Activated T-cell treated with anti-CD3 and anti-CD28 coated beads for 24 hours (primary cell): ENCODE measurements at regions not wholly inside any gene's neighbourhood (a gene's known extent, or its start where the extent isn't known, plus 50 kb on each side); places are given as distances from the start of the nearest gene placed in this dataset.

Experiments used
- DNase-seq: peaks from one replicate; pipeline ENCODE4 v3.0.0-alpha.2; 2020; ENCODE audit warnings: low read depth

DNA sequence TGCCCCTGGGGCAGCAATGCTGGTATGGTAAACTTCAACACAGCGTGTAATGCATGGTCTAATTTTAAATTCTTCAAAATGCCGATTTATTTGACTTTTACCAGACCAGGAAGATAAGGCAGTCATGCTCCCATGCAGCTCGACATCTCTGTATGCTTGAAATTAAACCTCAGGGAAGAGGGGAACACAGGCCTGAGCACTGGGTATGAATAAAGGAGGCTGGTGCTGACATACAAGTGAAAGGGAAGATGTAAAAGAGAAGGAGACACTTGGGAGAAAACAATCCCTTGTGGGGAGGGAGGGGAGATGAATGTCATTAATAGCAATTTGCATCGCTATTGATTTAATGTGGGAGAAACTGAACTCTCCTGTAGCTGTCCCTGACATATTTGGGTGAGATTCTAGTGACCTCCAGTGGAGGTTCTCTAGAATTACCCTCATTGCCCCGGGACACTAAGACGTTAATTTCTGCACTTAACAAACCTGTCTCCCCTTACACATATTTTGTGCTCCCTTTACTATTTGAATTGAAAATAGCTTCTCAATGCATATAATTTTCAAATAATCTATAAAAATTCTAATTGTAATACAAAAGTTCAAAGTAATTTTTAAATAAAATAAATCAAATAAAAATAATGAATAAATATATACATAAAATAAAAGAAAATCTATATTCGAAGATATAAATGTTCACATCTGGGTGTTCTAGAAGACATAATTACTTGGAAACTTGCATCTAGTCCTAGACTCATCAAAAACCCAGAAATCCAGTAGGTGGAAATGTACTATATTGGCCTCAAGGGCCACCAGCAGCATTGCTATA lies 283.1 kb downstream of the LMX1A start:
- DNase-seq, result no peak

DNA sequence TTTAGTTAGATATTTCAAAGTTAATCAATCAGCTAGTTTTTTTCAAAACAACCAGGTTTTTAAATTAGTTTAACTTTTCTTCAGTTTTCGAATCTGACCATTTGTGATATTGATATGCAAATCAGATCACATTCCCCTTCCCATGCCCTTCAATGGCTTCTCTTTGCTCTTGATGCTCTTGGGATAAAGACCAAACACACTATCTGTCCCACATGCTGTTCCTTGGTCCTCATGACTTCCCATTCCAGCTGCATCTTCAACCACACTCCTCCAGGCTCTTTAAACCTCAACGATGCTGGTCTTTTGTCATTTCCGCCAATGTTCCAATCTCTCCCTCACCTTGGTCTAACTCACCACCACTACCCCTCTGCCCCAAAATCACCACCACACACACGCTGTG lies 285.8 kb downstream of the LMX1A start:
- DNase-seq, result no peak

DNA sequence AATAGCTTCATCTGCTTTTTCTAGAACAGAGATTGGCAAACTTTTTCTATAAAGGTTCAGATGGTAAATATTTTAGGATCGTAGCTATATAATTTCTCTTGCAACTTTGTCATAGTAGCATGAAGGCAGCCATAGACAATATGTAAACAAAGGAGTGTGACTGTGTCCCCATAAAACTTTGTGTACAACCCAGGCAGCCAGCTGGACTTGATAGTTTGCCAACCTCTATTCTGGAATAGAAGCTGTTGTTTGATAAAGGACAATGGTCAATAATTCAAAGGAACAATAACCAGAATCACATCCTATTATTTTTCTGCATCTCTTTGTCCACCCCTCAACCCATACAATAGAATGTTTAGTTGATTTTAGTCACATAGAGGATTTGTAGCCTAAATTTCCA lies 286.7 kb downstream of the LMX1A start:
- no peak for DNase-seq

DNA sequence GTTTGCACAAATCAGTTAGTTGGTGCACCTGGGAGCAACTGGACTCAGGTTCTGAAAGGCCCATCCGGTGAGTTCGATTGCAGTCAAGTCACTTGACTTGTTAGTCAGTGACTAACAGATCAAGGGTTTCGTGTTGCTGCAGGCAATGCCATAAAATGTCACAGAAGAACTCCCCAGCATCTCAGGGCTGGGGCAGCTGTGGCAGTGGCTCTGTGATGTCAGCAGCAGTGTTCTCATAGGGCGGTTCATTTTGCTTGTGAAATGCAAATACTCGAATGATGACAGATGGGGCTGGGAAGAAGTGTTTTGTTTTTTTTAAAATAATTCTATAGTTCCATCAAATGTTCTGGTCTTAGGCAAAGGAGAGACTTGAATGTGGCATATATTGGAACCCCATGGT lies 287.8 kb downstream of the LMX1A start:
- no peak for DNase-seq

DNA sequence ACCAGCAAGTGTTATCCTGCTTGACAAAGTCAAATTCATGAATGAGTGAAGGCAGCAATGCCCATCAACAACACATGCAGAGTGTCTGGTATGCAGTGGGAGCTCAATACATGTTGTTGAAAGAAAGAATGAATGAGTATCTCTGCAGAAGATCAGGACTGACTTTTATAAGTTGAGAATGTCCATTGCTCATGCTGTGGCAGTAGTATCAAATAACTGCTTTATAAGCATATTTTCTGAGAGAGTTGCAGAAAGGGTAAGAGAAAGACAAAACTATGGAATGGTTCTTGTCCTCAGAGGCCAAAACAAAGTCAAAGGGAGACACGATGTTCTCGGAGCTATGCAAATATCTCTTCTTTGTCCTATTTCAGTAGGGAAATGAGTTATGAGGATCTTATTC lies 288.7 kb downstream of the LMX1A start:
- no peak for DNase-seq

DNA sequence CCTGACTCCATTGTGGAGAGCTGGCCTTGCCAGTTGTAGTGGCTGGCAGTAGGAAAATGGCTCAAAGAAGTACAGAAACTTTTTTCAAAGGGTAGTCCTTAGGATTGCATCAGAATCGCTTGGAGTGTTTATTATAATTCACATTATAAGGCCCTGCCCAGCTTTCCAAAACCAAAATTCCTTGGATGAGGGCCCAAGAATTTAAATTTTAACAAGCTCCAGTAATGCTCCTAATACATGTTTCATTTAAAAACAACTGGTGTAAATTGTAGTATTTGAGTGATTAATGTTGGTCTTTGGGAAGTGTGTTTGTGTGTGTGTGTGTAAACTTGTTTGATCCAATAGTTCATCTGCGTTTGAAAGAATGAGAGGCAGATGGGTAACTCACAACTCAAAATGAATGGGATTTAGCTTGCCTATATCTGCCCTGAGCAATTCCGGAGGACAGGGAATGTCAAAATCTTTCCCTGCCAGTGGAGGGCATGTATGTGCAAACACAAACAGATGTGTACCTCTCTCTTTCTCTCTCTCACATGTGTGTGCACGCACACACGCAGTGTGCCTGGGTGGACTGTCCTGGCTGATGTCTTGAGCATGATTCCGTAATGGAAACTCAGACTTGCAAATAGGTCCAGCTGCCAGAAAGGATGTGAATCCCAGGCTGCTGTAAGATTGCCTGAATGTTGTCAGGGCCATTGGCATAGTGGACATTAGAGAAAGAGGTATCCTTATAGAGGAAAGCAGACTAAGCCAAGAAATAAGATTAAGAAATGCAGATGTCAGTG lies 293.1 kb downstream of the LMX1A start:
- DNase-seq, result no peak

DNA sequence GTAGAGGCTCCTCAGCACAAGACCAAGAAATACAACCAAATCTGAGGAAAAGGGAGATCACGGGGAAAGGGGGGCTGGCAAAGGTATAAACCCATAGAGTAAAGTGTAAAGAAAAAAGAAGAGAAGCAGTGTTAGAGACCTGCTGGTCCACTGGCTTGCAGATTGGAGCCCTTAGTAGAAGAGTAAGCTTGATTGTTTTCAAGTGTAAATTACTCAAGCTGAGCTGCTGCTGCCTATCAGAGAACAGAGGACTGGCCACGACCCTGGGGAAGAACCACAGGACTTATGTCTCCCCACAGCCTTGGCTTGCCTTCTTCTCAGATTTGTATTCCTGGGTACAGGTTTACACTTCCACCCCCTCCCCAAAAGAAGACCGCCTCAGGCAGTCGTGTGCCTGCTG lies 294.2 kb downstream of the LMX1A start:
- no peak for DNase-seq

DNA sequence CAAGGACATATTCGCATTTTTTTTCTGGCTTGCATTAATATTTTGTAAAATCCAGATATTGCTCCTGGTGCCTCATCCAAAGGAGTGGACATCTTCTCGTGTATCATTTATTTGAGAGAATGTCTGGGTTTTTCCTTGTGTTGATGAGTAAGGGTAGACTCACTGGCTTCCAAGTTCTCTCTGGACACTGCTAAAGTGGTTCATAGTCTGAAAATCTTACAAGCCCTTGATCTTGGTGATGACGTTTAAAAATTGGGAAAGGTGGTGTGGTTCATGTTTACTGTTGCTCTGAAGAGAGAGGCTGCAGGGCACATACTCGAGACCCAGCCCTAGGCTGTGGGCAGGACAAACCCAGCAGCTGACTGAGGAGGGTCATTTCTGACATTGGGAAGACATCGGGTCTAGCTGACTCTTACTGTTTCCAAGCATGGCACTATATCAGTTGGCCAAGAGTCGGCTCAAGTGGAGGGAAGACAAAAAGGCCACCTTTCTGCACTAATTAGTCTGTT lies 296.2 kb downstream of the LMX1A start:
- no peak for DNase-seq

DNA sequence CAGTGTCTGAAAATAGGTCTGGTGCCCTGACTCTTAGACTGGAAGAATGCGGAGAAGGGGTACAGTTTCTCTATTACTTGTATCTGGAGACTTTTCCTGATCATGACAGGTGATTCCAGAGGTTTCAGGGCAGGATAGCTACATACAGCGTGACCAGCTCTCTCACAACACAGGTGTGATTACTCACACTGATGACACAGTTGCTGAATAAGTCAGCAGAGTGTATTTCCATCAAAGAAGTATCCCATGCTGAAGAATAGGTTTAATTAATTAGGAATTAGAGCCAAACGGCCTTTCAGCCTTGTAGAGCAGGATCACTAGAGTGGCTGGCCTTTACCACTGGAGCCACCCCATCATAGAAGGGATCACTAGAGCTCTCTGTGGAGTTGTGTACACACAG lies 298.6 kb downstream of the LMX1A start:
- DNase-seq, result no peak

DNA sequence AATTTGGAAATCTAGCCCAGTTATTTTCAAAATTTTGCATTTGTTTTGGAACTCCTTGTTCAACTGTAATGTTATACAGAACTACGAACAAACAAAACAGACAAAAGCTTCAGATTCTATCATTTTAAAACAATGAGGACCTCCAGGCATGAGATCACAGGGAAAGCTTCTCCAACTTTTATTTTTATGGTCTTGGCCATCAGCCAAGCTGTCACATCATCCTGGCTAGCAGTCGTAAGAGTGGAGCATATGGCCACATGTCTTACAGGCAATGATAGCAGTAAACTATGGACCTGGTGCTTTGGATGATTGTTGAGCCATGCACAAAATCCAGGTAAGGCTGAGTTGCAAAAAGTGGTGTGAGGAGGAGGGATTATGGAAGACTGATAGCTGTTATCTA lies 299.6 kb downstream of the LMX1A start:
- no peak for DNase-seq

DNA sequence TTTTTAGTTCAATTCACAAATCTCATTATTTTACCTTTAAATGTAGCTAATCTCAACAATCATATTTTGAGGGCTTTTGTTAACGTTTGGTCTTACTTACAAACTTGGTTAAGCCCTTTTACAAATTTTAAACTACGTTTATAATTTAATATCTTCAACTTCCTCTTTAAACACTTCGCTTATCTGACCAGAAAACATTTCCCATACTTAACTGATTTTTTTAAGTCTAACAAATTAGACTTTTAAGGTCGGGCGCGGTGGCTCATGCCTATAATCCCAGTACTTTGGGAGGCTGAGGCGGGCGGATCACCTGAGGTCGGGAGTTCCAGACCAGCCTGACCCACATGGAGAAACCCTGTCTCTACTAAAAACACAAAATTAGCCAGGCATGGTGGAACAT lies 300.9 kb downstream of the LMX1A start:
- DNase-seq, result no peak

DNA sequence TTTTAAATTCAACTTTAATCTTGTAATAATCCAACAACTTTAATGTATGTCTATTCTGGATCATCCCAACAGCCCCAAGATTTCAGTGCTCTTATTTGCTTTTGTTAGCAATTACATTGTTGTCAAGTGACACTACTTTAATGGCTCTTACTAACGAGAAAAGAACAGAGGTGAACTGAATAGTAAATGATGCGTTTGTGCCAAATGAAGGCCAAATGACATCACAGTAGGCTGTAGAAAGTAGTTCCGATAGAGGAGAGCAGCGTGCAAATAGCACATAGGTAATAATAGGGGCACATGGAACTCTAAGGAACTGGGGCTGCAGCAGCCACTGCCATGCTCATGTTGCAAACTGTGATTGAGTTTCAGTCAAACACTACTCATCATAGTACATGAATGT lies 301.9 kb downstream of the LMX1A start:
- DNase-seq, result no peak

DNA sequence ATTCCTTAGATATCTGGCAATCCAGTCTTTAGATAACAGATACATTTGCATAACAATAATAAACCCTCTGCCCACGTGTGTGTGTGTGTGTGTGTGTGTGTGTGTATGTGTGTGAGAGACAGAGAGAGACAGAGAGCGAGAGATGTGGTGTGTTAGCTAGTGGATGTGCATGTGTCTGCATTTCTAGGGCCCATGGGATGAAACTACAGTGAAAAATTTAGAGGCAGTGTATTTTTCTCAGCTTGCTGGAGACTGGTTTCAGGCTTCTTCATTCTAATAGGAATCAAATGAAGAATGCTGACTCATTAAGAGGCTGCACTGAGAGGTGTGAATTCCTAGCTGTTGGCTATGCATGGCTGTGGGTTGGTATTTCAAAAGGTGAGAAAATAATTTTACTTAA lies 303.2 kb downstream of the LMX1A start:
- DNase-seq, result no peak

DNA sequence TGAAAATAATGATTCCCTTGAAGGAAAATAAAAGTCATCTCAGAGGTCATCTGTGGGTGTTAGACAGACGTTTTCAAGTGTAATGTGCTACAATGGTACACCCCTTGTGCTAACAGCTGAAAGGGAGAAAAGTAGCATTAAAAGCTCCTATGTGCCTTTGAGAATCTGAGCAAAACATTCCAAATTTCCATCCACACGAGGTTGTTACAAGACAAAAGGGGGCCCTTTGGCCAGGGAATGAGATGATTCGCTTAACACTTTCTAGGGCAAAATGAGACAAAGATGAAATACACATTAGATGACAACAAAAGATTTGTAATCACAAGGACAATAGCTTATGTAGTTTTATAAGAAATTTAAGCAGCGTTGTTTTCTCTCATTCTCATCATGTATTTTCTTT lies 303.6 kb downstream of the LMX1A start:
- no peak for DNase-seq

DNA sequence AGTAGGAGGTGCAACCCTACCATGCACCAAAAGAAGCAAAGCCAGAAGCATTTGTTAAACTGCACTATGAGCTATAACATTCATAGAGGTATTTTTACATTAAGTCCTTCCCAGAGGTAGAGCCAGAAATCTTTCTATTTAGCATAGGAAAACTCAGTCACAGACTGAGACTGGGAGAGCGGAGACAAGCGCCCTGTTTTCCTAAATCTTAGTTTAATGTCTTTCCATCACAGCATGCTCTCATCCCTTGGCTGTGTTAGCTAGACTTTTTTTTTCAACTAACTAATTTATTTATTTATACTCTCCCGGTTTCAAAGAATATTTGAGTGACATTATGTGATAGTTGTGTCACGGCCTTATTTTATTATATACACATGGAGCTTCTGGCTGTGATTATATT lies 304.1 kb downstream of the LMX1A start:
- DNase-seq, result no peak

DNA sequence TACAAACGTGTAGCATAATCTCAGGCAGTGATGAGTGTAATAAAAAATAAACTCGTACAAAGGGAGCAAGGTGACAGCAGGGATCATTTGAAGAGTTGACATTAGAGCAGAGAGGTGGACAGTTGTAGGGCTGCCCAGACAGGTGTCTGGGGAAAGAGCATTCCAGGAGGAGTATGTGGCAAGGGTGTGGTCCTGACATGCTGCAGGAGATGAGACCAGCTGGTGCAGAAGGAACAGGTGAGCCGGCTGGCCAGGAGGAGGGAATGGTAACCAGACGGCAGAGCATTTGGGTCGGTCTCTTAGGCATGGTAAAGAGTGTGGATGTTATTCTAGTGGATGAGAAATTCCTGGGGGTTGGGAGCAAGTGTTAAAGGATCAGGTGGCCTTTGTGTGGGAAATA lies 306.3 kb downstream of the LMX1A start:
- DNase-seq, result no peak

DNA sequence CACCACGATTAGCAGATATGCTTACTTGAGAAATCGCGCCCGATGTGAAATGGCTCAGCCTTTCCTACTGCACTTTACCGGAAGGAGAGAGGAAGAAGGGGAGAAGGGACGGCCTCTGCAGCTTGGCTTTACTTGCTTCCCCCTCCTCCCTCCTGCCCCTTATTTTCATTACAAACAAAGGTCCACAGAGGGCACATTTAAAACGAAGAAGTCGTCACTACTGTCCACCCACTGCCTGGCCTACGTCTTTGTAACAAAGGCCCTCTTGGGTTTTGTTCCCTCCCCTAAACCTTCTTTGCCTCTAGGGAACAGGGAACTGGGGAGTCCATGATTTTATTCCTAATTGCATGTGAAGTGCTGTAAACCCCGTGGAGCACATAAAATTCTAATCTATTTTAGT lies 308.5 kb downstream of the LMX1A start:
- DNase-seq, result no peak

DNA sequence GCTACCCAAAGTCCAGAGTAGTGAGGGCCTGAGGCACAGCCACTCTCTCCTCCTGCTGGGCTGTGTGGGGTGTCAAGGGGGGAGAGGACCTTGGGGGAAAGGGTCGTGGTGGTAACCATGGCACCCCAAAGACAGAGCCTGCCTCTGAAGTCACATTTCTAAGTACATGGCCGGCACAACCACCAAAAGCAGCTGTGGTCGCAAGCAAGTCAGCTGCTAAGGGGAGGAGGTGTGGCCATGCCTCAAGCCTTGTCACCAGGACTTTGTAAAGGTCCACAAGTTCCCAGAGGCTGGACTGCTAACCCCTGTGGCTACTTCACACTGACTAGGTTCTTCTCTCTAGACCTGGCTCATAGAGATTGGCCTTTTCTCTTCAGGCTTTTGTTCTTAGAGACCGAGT lies 310.6 kb downstream of the LMX1A start:
- no peak for DNase-seq

DNA sequence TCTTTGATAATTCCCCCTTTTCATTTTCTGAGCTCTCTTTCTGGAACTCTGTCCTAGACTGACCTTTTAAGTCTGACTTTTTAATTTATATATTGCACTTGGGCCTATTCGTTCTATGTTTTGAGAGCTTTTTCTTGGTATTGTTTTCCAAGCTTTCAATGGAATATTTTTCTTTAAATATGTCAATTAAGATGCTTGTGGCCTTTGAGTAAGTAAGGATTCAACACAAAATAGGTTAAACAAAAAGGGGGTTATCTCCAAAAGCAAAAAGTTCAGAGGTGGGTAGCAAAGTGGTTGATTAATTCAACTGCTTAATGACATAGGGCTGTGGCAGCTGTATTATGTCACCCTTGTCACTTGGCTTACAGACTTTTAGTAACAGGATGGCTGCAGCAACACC lies 315.9 kb downstream of the LMX1A start:
- DNase-seq, result no peak

DNA sequence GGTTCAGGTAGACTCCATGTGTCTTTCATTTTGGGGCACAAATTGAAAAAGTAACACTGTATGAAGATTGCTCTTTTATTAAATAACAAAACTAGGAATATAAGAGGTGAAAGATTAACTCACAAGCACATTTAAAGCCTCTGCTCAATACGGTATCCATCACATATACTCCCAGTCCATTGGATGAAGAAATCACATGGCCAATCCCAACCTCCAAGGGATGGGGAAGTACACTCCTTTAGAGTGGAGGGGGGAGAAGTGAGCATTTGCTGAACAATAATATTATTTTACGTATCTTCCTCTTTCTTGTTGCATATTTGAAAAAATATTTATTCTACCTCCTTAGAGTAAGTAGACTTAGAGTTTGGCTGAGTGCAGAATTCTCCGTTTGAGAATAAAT lies 316.5 kb downstream of the LMX1A start:
- DNase-seq, result no peak

DNA sequence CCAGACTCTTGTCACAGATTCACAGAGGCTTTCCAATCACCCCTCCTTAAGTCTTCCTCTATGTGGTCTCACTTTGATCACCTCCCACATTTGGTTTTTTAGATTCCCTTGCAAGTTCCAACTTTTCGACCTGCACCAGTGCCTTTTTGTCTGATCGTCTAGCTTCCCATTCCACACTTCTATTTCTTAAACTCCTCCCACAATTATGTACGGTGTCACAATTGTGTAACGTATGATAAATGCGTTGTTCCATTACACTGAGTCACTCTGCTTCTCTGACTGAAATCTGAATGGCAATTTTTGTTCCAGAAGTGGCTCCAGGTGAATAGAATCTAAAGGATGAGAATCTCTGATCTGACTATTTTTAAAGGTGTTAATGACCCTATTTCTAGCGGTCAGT lies 320.1 kb downstream of the LMX1A start:
- no peak for DNase-seq

DNA sequence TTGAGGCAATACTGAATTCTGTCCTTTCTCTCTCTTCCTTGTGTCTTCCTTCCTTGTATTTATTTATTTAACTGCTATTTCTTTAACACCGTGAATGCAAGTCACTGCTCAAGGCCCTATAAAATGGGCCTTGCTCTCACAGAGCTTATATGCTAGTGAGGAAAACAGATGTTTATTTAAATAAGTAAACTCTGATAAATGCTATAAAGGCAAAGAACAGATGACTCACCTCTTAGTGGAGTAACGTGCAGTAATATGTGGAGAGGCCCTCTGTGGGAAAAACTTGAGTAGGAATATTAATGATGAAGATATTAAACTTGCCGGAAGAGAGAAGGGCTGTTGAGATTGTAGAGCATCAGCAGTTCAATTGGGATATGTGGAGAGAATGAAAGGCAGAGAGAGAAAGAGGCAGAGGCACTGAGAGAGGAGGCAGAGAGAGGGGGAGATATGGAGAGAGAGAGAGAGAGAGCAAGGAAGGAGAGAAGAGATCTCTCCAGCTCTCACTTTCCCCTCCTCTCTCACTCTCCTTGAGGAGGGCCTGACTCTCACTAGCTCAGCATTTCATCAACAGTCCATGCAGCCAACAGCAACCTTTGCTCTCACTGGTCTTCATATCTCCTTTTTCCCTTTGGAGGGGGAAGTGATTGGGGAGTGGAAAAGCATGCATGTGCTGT lies 322.2 kb downstream of the LMX1A start:
- no peak for DNase-seq

DNA sequence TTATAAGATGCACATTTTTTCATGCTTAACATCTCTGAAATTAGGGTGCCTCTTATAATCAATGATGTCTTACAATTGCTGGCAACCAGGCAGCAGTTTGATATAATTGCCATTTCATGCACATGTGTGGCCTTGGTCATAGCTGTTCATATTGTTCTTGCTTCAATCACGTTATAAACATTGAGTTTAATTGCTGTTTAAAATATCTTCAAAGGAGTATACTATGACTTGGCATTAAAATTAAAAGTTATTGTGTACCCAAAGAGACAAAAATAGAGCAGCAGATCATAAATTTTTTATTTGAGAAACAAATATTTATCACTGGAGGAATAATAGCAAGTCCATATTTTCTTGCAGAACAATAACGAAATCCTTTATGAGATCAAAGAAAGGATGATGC lies 325.5 kb downstream of the LMX1A start:
- DNase-seq, result no peak
